Glutamatergic neuron (in vitro differentiated cells): ENCODE measurements at regions not wholly inside any gene's neighbourhood (a gene's known extent, or its start where the extent isn't known, plus 50 kb on each side); places are given as distances from the start of the nearest gene placed in this dataset.

Source experiments
- DNase-seq: peaks from one replicate; pipeline ENCODE4 v3.0.0; 2022
- H3K27ac Mint-ChIP-seq: one replicate; pipeline ENCODE4 v1.8.0; 2020; ENCODE audit warnings: mild to moderate bottlenecking, mixed read lengths, inconsistent platforms; ENCODE audit not compliant: unreplicated experiment
- H3K27me3 Mint-ChIP-seq: one replicate; pipeline ENCODE4 v1.8.0; 2020; ENCODE audit warnings: mild to moderate bottlenecking, moderate library complexity, mixed read lengths, inconsistent platforms; ENCODE audit not compliant: unreplicated experiment
- H3K36me3 Mint-ChIP-seq: one replicate; pipeline ENCODE4 v1.8.0; 2020; ENCODE audit warnings: mild to moderate bottlenecking, mixed read lengths, inconsistent platforms; ENCODE audit not compliant: unreplicated experiment
- H3K4me1 Mint-ChIP-seq: one replicate; pipeline ENCODE4 v1.8.0; 2020; ENCODE audit warnings: mild to moderate bottlenecking, low read depth, mixed read lengths, inconsistent platforms; ENCODE audit not compliant: unreplicated experiment
- H3K4me3 Mint-ChIP-seq: one replicate; pipeline ENCODE4 v1.8.0; 2020; ENCODE audit warnings: mild to moderate bottlenecking, mixed read lengths, inconsistent platforms; ENCODE audit not compliant: unreplicated experiment
- H3K9me3 Mint-ChIP-seq: one replicate; pipeline ENCODE4 v1.8.0; 2020; ENCODE audit warnings: mild to moderate bottlenecking, moderate library complexity, mixed read lengths, inconsistent platforms; ENCODE audit not compliant: unreplicated experiment
- CTCF ChIP-seq: fragments of 200-600 bp; sonication (generic); IDR thresholded peaks from one replicate; pipeline ENCODE4 v1.5.0; 2021; ENCODE audit not compliant: partially characterized antibody, unreplicated experiment

- Mint-ChIP-seq H3K27me3 (peaks cover 2% of the 10 kb centered on the region), H3K36me3 (no peaks in the 10 kb centered on the region), H3K27ac (no peak overlapping the region), H3K4me1 (peaks cover 6% of the 10 kb centered on the region), H3K4me3 (no peak overlapping the region), H3K9me3 (peaks cover 4% of the 10 kb centered on the region)
- no peak for DNase-seq
- TF ChIP-seq CTCF = no peak
These were observed 84.1 kb upstream of the KLHL25 start for GRCh38 chr15:85878828-85879225.

GRCh38 chr15:85879334-85880163 lies 84.8 kb upstream of the KLHL25 start:
- H3K4me1 Mint-ChIP-seq = peaks cover 6% of the 10 kb centered on the region
- no peak for DNase-seq

GRCh38 chr15:85880501-85881190 lies 85.9 kb upstream of the KLHL25 start:
- no peaks in the 10 kb centered on the region for H3K36me3 Mint-ChIP-seq
- no peak for TF ChIP-seq CTCF
- no peak for DNase-seq
- H3K4me1 Mint-ChIP-seq = peaks cover 6% of the 10 kb centered on the region
- H3K9me3 Mint-ChIP-seq = peaks cover 4% of the 10 kb centered on the region
- peaks cover 2% of the 10 kb centered on the region for H3K27me3 Mint-ChIP-seq
- H3K4me3 Mint-ChIP-seq = no peak overlapping the region
- no peak overlapping the region for H3K27ac Mint-ChIP-seq

More at GRCh38 chr15:85879334-85880163, 84.8 kb upstream of the KLHL25 start:
- H3K36me3 Mint-ChIP-seq = no peaks in the 10 kb centered on the region
- peaks cover 4% of the 10 kb centered on the region for H3K9me3 Mint-ChIP-seq
- H3K27ac Mint-ChIP-seq = no peak overlapping the region
- peaks cover 2% of the 10 kb centered on the region for H3K27me3 Mint-ChIP-seq
- no peak overlapping the region for H3K4me3 Mint-ChIP-seq
- no peak for TF ChIP-seq CTCF

DNA sequence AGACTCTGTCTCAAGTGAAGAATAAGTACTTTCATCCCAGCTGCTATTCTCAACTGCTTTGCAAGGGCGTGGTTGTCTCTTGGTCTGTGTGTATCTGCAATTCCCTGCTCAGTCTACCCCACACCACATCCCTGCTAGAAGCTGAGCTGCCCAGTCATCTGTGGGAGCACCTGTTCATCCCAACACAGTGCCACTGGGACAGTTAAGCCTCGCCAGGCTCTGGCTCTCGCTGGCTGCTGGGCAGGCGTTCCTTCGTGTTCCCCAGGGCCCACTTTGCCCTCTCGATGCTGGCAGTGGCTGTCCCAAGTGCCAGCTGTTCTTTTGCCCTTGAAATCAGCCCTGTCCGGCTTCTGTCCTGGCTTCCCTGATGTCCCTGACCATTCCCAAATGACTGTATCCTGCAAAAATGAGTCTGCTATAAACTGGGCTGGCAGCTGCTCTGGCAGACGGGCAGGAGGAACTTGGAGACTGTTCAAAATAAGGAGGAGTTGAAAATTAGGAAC lies 91.6 kb upstream of the KLHL25 start:
- Mint-ChIP-seq H3K27ac (peak overlapping the region; percentile 1), H3K4me1 (peaks cover 2% of the 10 kb centered on the region), H3K27me3 (no peaks in the 10 kb centered on the region), H3K9me3 (peaks cover 3% of the 10 kb centered on the region), H3K36me3 (no peaks in the 10 kb centered on the region), H3K4me3 (no peak overlapping the region)
- peak; percentile 31 for DNase-seq
- no peak for TF ChIP-seq CTCF
